Omental fat pad (tissue), 3 donors: ENCODE measurements at regions not wholly inside any gene's neighbourhood (a gene's known extent, or its start where the extent isn't known, plus 50 kb on each side); places are given as distances from the start of the nearest gene placed in this dataset.
A peak's percentile ranks its signal among the peaks of the same experiment; 100 is the strongest.

Source experiments
- ATAC-seq: fragments of 150-250 bp; one replicate; pipeline ENCODE4 v1.9.1; 2016; ENCODE audit warnings: mild to moderate bottlenecking, moderate library complexity; ENCODE audit not compliant: low FRiP score
- DNase-seq: peaks from one replicate; pipeline ENCODE4 v3.0.0-alpha.2; 2019; ENCODE audit warnings: low spot score
- CTCF ChIP-seq, 3 donors: fragments of 450-650 bp; IDR thresholded peaks; one replicate each; pipeline ENCODE4 v1.5.1; 2016 to 2017; ENCODE audit warnings: antibody characterized with exemption in 3 of 3, mild to moderate bottlenecking in 3 of 3, moderate library complexity in 2 of 3

GRCh38 chr7:12821746-12822145, 134.3 kb downstream of the ARL4A start:
- TF ChIP-seq CTCF (IDR thresholded peaks at IDR 0.05): no peak
- ATAC-seq (no peak), DNase-seq (no peak)

DNA sequence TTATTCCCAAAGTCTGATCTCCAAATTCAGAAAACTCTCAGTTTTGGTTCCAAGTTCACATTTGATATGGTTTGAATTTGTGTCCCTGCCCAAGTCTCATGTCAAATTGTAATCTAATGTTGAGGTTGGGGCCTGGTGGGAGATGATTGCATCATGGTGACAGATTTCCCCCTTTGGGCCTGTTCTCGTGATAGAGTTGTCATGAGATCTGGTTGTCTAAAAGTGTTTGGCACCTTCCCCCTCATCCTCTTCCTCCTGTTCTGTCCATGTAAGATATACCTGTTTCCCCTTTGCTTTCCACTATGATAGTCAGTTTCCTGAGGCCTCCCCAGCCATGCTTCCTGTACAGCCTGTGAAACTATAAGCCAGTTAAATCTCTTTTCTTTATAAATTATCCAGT, 138.6 kb downstream of the ARL4A start:
- DNase-seq: no peak
- ATAC-seq: no peak
- TF ChIP-seq CTCF (IDR thresholded peaks at IDR 0.05): no peak

DNA sequence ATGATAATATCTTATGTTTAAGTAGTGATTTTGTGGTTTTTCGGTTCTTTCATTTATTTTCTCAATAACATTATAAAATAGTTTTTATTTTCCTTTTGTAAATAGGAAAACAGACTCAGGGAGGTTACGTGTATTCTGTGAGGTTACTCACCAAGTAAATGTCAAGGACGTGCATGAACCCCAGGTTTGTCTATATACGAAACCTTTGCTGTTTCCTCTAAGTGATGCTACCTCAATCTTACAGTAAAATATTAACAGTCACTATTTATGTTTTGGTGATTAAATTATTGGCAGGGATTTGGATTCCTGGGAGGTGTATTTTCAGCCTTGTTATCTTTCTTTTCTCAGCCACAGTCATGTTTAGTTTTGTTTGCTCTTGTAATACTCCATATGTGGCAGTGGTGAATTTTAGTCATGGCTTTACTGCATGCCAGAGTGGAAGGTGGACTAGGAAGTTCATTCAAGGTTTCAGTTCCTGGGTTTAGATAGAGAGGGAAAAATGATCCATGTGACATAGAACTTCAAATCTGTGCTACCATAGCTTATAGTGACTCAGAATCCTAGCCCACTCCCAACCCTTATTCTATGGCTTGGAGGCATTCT, 139.9 kb downstream of the ARL4A start:
- ATAC-seq: no peak

DNA sequence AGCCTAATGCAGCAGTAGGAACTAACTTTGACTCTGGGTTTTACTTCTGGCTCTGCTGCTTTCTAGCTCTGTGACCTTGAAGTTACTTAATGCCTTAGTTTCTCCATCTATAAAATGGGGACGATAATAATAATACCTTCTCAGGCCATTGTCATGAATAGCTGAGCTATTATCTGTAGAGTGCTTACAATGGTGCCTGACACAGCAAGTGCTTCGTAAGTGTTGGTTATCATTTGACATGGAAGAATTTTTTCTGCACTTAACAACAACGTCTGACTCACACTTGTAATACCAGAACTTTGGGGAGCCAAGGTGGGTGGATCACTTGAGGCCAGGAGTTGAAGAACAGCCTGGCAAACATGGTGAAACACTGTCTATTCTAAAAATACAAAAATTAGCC, 140.5 kb downstream of the ARL4A start:
- TF ChIP-seq CTCF (IDR thresholded peaks at IDR 0.05): no peak
- peak; percentile 41 for ATAC-seq

More for the DNA sequence above, 139.9 kb downstream of the ARL4A start:
- no peak for TF ChIP-seq CTCF (IDR thresholded peaks at IDR 0.05)
- no peak for DNase-seq

GRCh38 chr7:12831024-12831423, 143.6 kb downstream of the ARL4A start:
- DNase-seq: no peak
- ATAC-seq: no peak

More for the DNA sequence above, 140.5 kb downstream of the ARL4A start:
- no peak for DNase-seq

GRCh38 chr7:12833829-12834228, 146.4 kb downstream of the ARL4A start:
- no peak for TF ChIP-seq CTCF (IDR thresholded peaks at IDR 0.05)
- DNase-seq (no peak), ATAC-seq (no peak)

More at GRCh38 chr7:12831024-12831423, 143.6 kb downstream of the ARL4A start:
- no peak for TF ChIP-seq CTCF (IDR thresholded peaks at IDR 0.05)

- TF ChIP-seq CTCF (IDR thresholded peaks at IDR 0.05): no peak
- DNase-seq: no peak
- ATAC-seq: no peak
Measured at GRCh38 chr7:12834782-12835181, 147.3 kb downstream of the ARL4A start.
